GM23248 (cell line): ENCODE measurements at regions not wholly inside any gene's neighbourhood (a gene's known extent, or its start where the extent isn't known, plus 50 kb on each side); places are given as distances from the start of the nearest gene placed in this dataset.

Experiments used
- EZH2 ChIP-seq: fragments of 200-600 bp; sonication (generic); IDR thresholded peaks from 2 replicates; pipeline ENCODE4 v1.6.1; 2018; ENCODE audit warnings: antibody characterized with exemption, mild to moderate bottlenecking; ENCODE audit not compliant: insufficient read depth, poor library complexity, severe bottlenecking
- EZH2phosphoT487 ChIP-seq: fragments of 200-600 bp; sonication (generic); IDR thresholded peaks from 2 replicates; pipeline ENCODE4 v1.6.1; 2018; ENCODE audit warnings: antibody characterized with exemption, moderate library complexity, mild to moderate bottlenecking, low read depth; ENCODE audit not compliant: insufficient read depth

- TF ChIP-seq EZH2 (no peak), EZH2phosphoT487 (no peak)
Measured at GRCh38 chr3:153273217-153273616, 111.2 kb downstream of the RAP2B start.
